ENCODE measurements at regions not wholly inside any gene's neighbourhood (a gene's known extent, or its start where the extent isn't known, plus 50 kb on each side); places are given as distances from the start of the nearest gene placed in this dataset.
"Not testable (repeated sequence)": the region's sequence is repeated elsewhere in the genome, so short reads cannot be mapped to it uniquely, and the experiment has no call there.

GRCh38 chr3:193179332-193180012, 61.5 kb upstream of the PLAAT1 start:
- H3K56ac ChIP-seq (replicated peaks; ENCODE audit: insufficient read length, low read depth, low read length); H2BK120ac ChIP-seq (replicated peaks; ENCODE audit: low read depth, low read length); H3K9ac ChIP-seq (replicated peaks in 1 of 4; ENCODE audit: extremely low read depth in 1 of 4, low read depth in 3 of 4, low read length in 3 of 4); H3K79me2 ChIP-seq (ENCODE audit: control insufficient read depth in 1 of 2, insufficient read depth in 2 of 2, low read length in 2 of 2); H3K4me1 ChIP-seq (replicated peaks in 1 of 4; ENCODE audit: control insufficient read depth in 3 of 4, insufficient read depth in 4 of 4, low read length in 3 of 4); H4K5ac ChIP-seq (ENCODE audit: insufficient read length, low read depth, low read length); H2BK12ac ChIP-seq (ENCODE audit: low read depth, low read length); H4K91ac ChIP-seq (replicated peaks; ENCODE audit: insufficient read length, low read length); POLR2A ChIA-PET (ENCODE audit: partially characterized antibody); H3K9me3 ChIP-seq (ENCODE audit: insufficient read depth in 2 of 2, low read depth in 1 of 2, low read length in 1 of 2); H3K18ac ChIP-seq (ENCODE audit: extremely low read depth, low read length); H2AK5ac ChIP-seq (ENCODE audit: low read depth, low read length); H3K4me3 ChIP-seq (ENCODE audit: extremely low read depth in 1 of 4, insufficient read depth in 2 of 4, low read depth in 3 of 4, low read length in 4 of 4); DNase-seq (ENCODE audit: low read depth in 1 of 2, low spot score in 2 of 2); H3K23ac ChIP-seq (ENCODE audit: insufficient read length); H3K14ac ChIP-seq (ENCODE audit: insufficient read length); H3K27me3 ChIP-seq (replicated peaks in 1 of 4; ENCODE audit: control insufficient read depth in 3 of 4, extremely low read depth in 1 of 4, insufficient read depth in 3 of 4, low read length in 3 of 4); H3K23me2 ChIP-seq (ENCODE audit: low read depth, low read length); H2BK20ac ChIP-seq (ENCODE audit: low read length); H3K27ac ChIP-seq (ENCODE audit: low read depth, low read length); H4K20me1 ChIP-seq (replicated peaks in 1 of 2; ENCODE audit: control insufficient read depth in 1 of 2, insufficient read depth in 2 of 2, low read length in 2 of 2); H3K4me2 ChIP-seq (ENCODE audit: insufficient read depth in 1 of 2, low read depth in 2 of 2, low read length in 2 of 2); H2BK15ac ChIP-seq (ENCODE audit: low read length); H3K36me3 ChIP-seq (ENCODE audit: control insufficient read depth in 2 of 4, insufficient read depth in 4 of 4, low read length in 3 of 4); FAIRE-seq; H4K8ac ChIP-seq (ENCODE audit: extremely low read depth, insufficient read depth, low read length); H2BK5ac ChIP-seq (ENCODE audit: low read depth, low read length); H3K4ac ChIP-seq (replicated peaks; ENCODE audit: insufficient read length, low read depth, low read length); H3K79me1 ChIP-seq (ENCODE audit: low read depth, low read length): not testable (repeated sequence)
- 85% methylated on average over 8 of the region's 8 CpGs; no CpG with 5 or more reads in 1 of the 2 experiments for WGBS, 2 experiments (ENCODE audit: extremely low coverage in 1 of 2, insufficient coverage in 1 of 2, insufficient read length in 1 of 2, insufficient replicate concordance in 2 of 2, low coverage in 1 of 2, low lambda C conversion rate in 2 of 2, missing lambda C conversion rate in 1 of 2)
- peak overlapping the region; percentile 89; the same call in 1 of the 2 replicates for H2AFZ ChIP-seq (ENCODE audit: low read length)
- CTCF ChIA-PET (ENCODE audit: partially characterized antibody) = interaction anchor here (0.6 to 1.7 kb wide), 8 partner anchors 12 to 366 kb away, joined by 3 to 5 read pairs (median 3); no protein-coding TSS in a partner anchor
